CD14-positive monocyte (primary cell): ENCODE measurements at regions not wholly inside any gene's neighbourhood (a gene's known extent, or its start where the extent isn't known, plus 50 kb on each side); places are given as distances from the start of the nearest gene placed in this dataset.

ENCODE experiments used
- DNase-seq, 3 donors: peaks; one replicate each; pipeline ENCODE4 v3.0.0-alpha.2; 2011 to 2022
- H2AFZ ChIP-seq: 2 replicates; pipeline ENCODE4 v1.6.0; 2012; ENCODE audit warnings: mild to moderate bottlenecking, low read depth, low read length, inconsistent platforms; ENCODE audit not compliant: insufficient read depth, poor library complexity, severe bottlenecking
- H3K27ac ChIP-seq, 2 donors: 1 replicate in 1 of 2; 2 replicates in 1 of 2; pipeline ENCODE4 v1.5.1; 2012 to 2013; ENCODE audit warnings: low read length in 2 of 2, control low read depth in 1 of 2, inconsistent platforms in 1 of 2, low read depth in 1 of 2, mild to moderate bottlenecking in 1 of 2
- H3K27me3 ChIP-seq, 2 donors: one replicate each; pipeline versions ENCODE4 v1.6.0 to v1.6.1; 2011 to 2013; ENCODE audit warnings: low read length in 2 of 2; ENCODE audit not compliant: control insufficient read depth in 2 of 2, insufficient read depth in 2 of 2
- H3K36me3 ChIP-seq, 2 donors: replicated peaks in 1 of 2; 1 replicate in 1 of 2; 2 replicates in 1 of 2; pipeline versions ENCODE4 v1.5.1 to v1.6.1; 2012 to 2013; ENCODE audit warnings: low read length in 2 of 2, control low read depth in 1 of 2, inconsistent platforms in 1 of 2, mild to moderate bottlenecking in 1 of 2; ENCODE audit not compliant: insufficient read depth in 2 of 2, control insufficient read depth in 1 of 2
- H3K4me1 ChIP-seq, 2 donors: 1 replicate in 1 of 2; 2 replicates in 1 of 2; pipeline versions ENCODE4 v1.5.1 to v1.6.1; 2012 to 2013; ENCODE audit warnings: low read length in 2 of 2, control low read depth in 1 of 2, inconsistent platforms in 1 of 2, mild to moderate bottlenecking in 1 of 2, moderate library complexity in 1 of 2; ENCODE audit not compliant: insufficient read depth in 2 of 2, control insufficient read depth in 1 of 2
- H3K4me2 ChIP-seq: replicated peaks from 2 replicates; pipeline ENCODE3; 2012; ENCODE audit warnings: low read length, moderate library complexity, mild to moderate bottlenecking; ENCODE audit not compliant: poor library complexity, severe bottlenecking; ENCODE audit errors: extremely low read depth
- H3K4me3 ChIP-seq, 3 experiments: fragments of 200-600 bp in 1 of 3; sonication (generic) in 1 of 3; replicated peaks in 1 of 3; 1 replicate in 2 of 3; 2 replicates in 1 of 3; pipeline ENCODE4 v1.5.1; 2011 to 2013; ENCODE audit warnings: low read length in 3 of 3, mild to moderate bottlenecking in 3 of 3, control low read depth in 2 of 3, low read depth in 2 of 3, inconsistent platforms in 1 of 3, moderate library complexity in 1 of 3
- H3K79me2 ChIP-seq: 2 replicates; pipeline ENCODE4 v1.6.0; 2012; ENCODE audit warnings: mild to moderate bottlenecking, control low read depth, inconsistent platforms, low read length, moderate library complexity; ENCODE audit not compliant: insufficient read depth
- H3K9ac ChIP-seq: 2 replicates; pipeline ENCODE4 v1.6.0; 2017; ENCODE audit warnings: low read length, mild to moderate bottlenecking; ENCODE audit not compliant: insufficient read depth, poor library complexity, severe bottlenecking
- H3K9me3 ChIP-seq, 2 donors: replicated peaks in 1 of 2; 1 replicate in 1 of 2; 2 replicates in 1 of 2; pipeline versions ENCODE4 v1.5.1 to v1.6.1; 2012 to 2013; ENCODE audit warnings: low read length in 2 of 2, control low read depth in 1 of 2; ENCODE audit not compliant: control insufficient read depth in 1 of 2, insufficient read depth in 1 of 2
- H4K20me1 ChIP-seq: 2 replicates; pipeline ENCODE4 v1.6.0; 2012; ENCODE audit warnings: mild to moderate bottlenecking, low read length, control low read depth, moderate library complexity; ENCODE audit not compliant: insufficient read depth
- H3K27ac Mint-ChIP-seq, 7 donors: one replicate each; pipeline ENCODE4 v1.8.0; 2020; ENCODE audit warnings: mild to moderate bottlenecking in 7 of 7, mixed read lengths in 7 of 7, moderate library complexity in 6 of 7, inconsistent platforms in 2 of 7
- H3K27me3 Mint-ChIP-seq, 3 donors: one replicate each; pipeline ENCODE4 v1.8.0; 2021 to 2022; ENCODE audit warnings: low read depth in 3 of 3, mild to moderate bottlenecking in 3 of 3, mixed read lengths in 3 of 3, moderate library complexity in 3 of 3, inconsistent platforms in 1 of 3
- H3K36me3 Mint-ChIP-seq, 2 donors: one replicate each; pipeline ENCODE4 v1.8.0; 2020; ENCODE audit warnings: mixed read lengths in 2 of 2, inconsistent platforms in 1 of 2, mild to moderate bottlenecking in 1 of 2
- H3K4me1 Mint-ChIP-seq: one replicate; pipeline ENCODE4 v1.8.0; 2020; ENCODE audit warnings: mild to moderate bottlenecking, mixed read lengths
- H3K4me3 Mint-ChIP-seq, 2 donors: one replicate each; pipeline ENCODE4 v1.8.0; 2020; ENCODE audit warnings: mild to moderate bottlenecking in 2 of 2, mixed read lengths in 2 of 2, moderate library complexity in 1 of 2
- H3K9me3 Mint-ChIP-seq, 7 donors: one replicate each; pipeline ENCODE4 v1.8.0; 2020 to 2022; ENCODE audit warnings: mixed read lengths in 7 of 7, mild to moderate bottlenecking in 6 of 7, moderate library complexity in 6 of 7, inconsistent platforms in 2 of 7
- CTCF ChIP-seq: fragments of 200-600 bp; IDR thresholded peaks from one replicate; pipeline ENCODE4 v1.8.0; 2022; ENCODE audit warnings: antibody characterized with exemption, mild to moderate bottlenecking
- WGBS: methylation state at CpG from one replicate; pipeline ENCODE4 v1.1.5; 2013; ENCODE audit warnings: missing lambda C conversion rate; ENCODE audit not compliant: insufficient coverage; 5-methylcytosine and 5-hydroxymethylcytosine counted together
- intact Hi-C, 2 donors: fragments of 100-400 bp; cut with micrococcal nuclease; formaldehyde crosslinking; loops; one replicate each; pipeline versions ENCODE4 v1.15.0 to v1.15.1; 2023

- no peaks in the 10 kb centered on the region for H3K9me3 Mint-ChIP-seq
- no peak overlapping the region for H3K4me2 ChIP-seq
- 94% methylated on average over 1 of the region's 1 CpG for WGBS
- H2AFZ ChIP-seq, result no peak overlapping the region
- no peak overlapping the region for H3K4me3 Mint-ChIP-seq
- no peaks in the 10 kb centered on the region for H3K79me2 ChIP-seq
- H3K36me3 Mint-ChIP-seq, result no peaks in the 10 kb centered on the region
- H3K9me3 ChIP-seq, result no peaks in the 10 kb centered on the region
- no peaks in the 10 kb centered on the region for H3K4me1 Mint-ChIP-seq
- no peak overlapping the region for H3K27ac ChIP-seq
- peaks cover 2 to 3% (median 3%) of the 10 kb centered on the region in 3 donors for H3K27me3 Mint-ChIP-seq
- DNase-seq, result no peak
- no peaks in the 10 kb centered on the region for H3K4me1 ChIP-seq
- no peak overlapping the region for H3K27ac Mint-ChIP-seq
- intact Hi-C loops, result no loop called here
- no peak overlapping the region for H3K4me3 ChIP-seq
- no peak overlapping the region for H3K9ac ChIP-seq
- no peaks in the 10 kb centered on the region for H4K20me1 ChIP-seq
- no peak for TF ChIP-seq CTCF
- no peaks in the 10 kb centered on the region for H3K36me3 ChIP-seq
- no peaks in the 10 kb centered on the region for H3K27me3 ChIP-seq
Measured at GRCh38 chr15:69943637-69944036, 154.1 kb downstream of the TLE3 start.

DNA sequence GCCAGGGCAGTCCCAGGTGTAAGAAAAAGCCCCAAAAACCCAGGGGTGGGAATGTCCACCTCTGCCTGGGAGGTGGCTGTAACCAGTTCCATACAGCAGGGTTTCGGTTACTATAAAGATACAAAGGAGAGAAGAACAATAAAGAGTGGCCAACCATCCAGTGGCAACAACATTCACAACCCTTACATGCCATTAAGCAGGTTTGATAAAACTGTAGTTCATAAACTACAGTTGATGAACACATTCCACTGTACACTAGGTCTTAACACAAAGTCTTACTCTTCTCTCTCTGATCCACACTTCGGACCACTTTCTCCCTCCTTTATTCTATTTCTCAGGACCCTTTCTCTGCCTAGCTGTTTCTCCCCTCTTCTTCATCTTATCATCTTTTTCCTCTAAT, 152.0 kb downstream of the TLE3 start:
- Histone ChIP-seq H3K27me3 (no peaks in the 10 kb centered on the region), H3K4me1 (no peaks in the 10 kb centered on the region), H3K27ac (no peak overlapping the region), H3K9me3 (no peaks in the 10 kb centered on the region), H3K36me3 (no peaks in the 10 kb centered on the region), H3K9ac (no peak overlapping the region), H2AFZ (no peak overlapping the region), H3K79me2 (no peaks in the 10 kb centered on the region), H3K4me3 (no peak overlapping the region), H3K4me2 (no peak overlapping the region), H4K20me1 (no peaks in the 10 kb centered on the region)
- peaks cover 2 to 3% (median 3%) of the 10 kb centered on the region in 3 donors for H3K27me3 Mint-ChIP-seq
- H3K36me3 Mint-ChIP-seq, result no peaks in the 10 kb centered on the region
- intact Hi-C loops, result no loop called here
- TF ChIP-seq CTCF, result no peak
- no peaks in the 10 kb centered on the region for H3K4me1 Mint-ChIP-seq
- DNase-seq, result no peak
- H3K4me3 Mint-ChIP-seq, result no peak overlapping the region
- no peaks in the 10 kb centered on the region for H3K9me3 Mint-ChIP-seq
- WGBS, result 100% methylated on average over 1 of the region's 2 CpGs
- H3K27ac Mint-ChIP-seq, result no peak overlapping the region
